Sigmoid colon (tissue), 6 donors: ENCODE measurements at regions not wholly inside any gene's neighbourhood (a gene's known extent, or its start where the extent isn't known, plus 50 kb on each side); places are given as distances from the start of the nearest gene placed in this dataset.

Experiments
- DNase-seq: peaks from one replicate; pipeline ENCODE4 v3.0.0-alpha.2; 2019
- H3K27ac ChIP-seq, 4 donors: fragments of 200-600 bp; sonication (generic); one replicate each; pipeline ENCODE4 v1.5.1; 2016 to 2019; ENCODE audit warnings: mild to moderate bottlenecking in 1 of 4
- H3K27me3 ChIP-seq, 3 donors: fragments of 200-600 bp; sonication (generic); one replicate each; pipeline ENCODE4 v1.5.1; 2019; ENCODE audit warnings: mild to moderate bottlenecking in 1 of 3
- H3K36me3 ChIP-seq, 4 donors: fragments of 200-600 bp; sonication (generic); one replicate each; pipeline ENCODE4 v1.5.1; 2016 to 2019
- H3K4me1 ChIP-seq, 4 donors: fragments of 200-600 bp; sonication (generic); one replicate each; pipeline ENCODE4 v1.5.1; 2017 to 2019
- H3K4me3 ChIP-seq, 4 donors: fragments of 200-600 bp; sonication (generic); one replicate each; pipeline ENCODE4 v1.5.1; 2017 to 2019; ENCODE audit warnings: mild to moderate bottlenecking in 2 of 4, moderate library complexity in 1 of 4
- H3K9me3 ChIP-seq, 4 donors: fragments of 200-600 bp in 3 of 4; sonication (generic) in 3 of 4; one replicate each; pipeline versions ENCODE4 v1.5.1 to v1.6.1; 2013 to 2019
- CTCF ChIP-seq, 4 experiments: fragments of 450-650 bp in 3 of 4; fragments of 200-600 bp in 1 of 4; IDR thresholded peaks; one replicate each; pipeline ENCODE4 v1.5.1; 2016 to 2019; ENCODE audit warnings: antibody characterized with exemption in 4 of 4, mild to moderate bottlenecking in 3 of 4, moderate library complexity in 2 of 4
- EP300 ChIP-seq, 4 donors: sonication (generic); formaldehyde crosslinking; IDR thresholded peaks; one replicate each; pipeline ENCODE4 v1.6.1; 2017; ENCODE audit warnings: antibody characterized with exemption in 4 of 4
- POLR2A ChIP-seq, 2 donors: fragments of 450-650 bp; IDR thresholded peaks; one replicate each; pipeline ENCODE4 v1.6.1; 2016; ENCODE audit warnings: antibody characterized with exemption in 2 of 2, mild to moderate bottlenecking in 2 of 2, moderate library complexity in 2 of 2
- POLR2AphosphoS5 ChIP-seq, 4 donors: sonication (generic); formaldehyde crosslinking; IDR thresholded peaks; one replicate each; pipeline ENCODE4 v1.6.1; 2017; ENCODE audit warnings: antibody characterized with exemption in 4 of 4
- WGBS, 2 donors: extraction: QIAGEN DNeasy Blood & Tissue Kit; methylation state at CpG; one replicate each; pipeline ENCODE4 v1.1.7; 2013; 5-methylcytosine and 5-hydroxymethylcytosine counted together
- intact Hi-C: fragments of 100-400 bp; cut with DNase I; formaldehyde crosslinking; loops from one replicate; pipeline ENCODE4 v1.15.1; 2023
- donor health status: healthy with polysubstance abuse.
- donor health status: healthy.

- 93 to 95% methylated on average over 20 of the region's 20 CpGs for WGBS, 2 donors
- intact Hi-C loops: no loop called here
- DNase-seq: no peak
- no peak overlapping the region for H3K4me3 ChIP-seq
- TF ChIP-seq POLR2AphosphoS5 (IDR thresholded peaks at IDR 0.05) (no peak), POLR2A (IDR thresholded peaks at IDR 0.05) (no peak), CTCF (IDR thresholded peaks at IDR 0.05) (no peak), EP300 (IDR thresholded peaks at IDR 0.05) (no peak)
- no peaks in the 10 kb centered on the region for H3K4me1 ChIP-seq
- no peak overlapping the region for H3K27ac ChIP-seq
- H3K36me3 ChIP-seq: no peaks in the 10 kb centered on the region
- H3K27me3 ChIP-seq: no peaks in the 10 kb centered on the region
- no peaks in the 10 kb centered on the region for H3K9me3 ChIP-seq
Observed at GRCh38 chr2:6213056-6213780, 521.0 kb downstream of the SOX11 start.

- Histone ChIP-seq H3K27ac (no peak overlapping the region), H3K4me1 (no peaks in the 10 kb centered on the region), H3K4me3 (no peak overlapping the region), H3K27me3 (no peaks in the 10 kb centered on the region), H3K9me3 (no peaks in the 10 kb centered on the region), H3K36me3 (no peaks in the 10 kb centered on the region)
- TF ChIP-seq POLR2AphosphoS5 (IDR thresholded peaks at IDR 0.05): no peak
- TF ChIP-seq CTCF (IDR thresholded peaks at IDR 0.05): no peak
- no peak for TF ChIP-seq POLR2A (IDR thresholded peaks at IDR 0.05)
- DNase-seq: no peak
- intact Hi-C loops: no loop called here
- 72 to 91% methylated on average over 6 of the region's 6 CpGs for WGBS, 2 donors
Observed at GRCh38 chr2:6214471-6214870, 522.3 kb downstream of the SOX11 start.

GRCh38 chr2:6215053-6215452 is 522.9 kb downstream of the SOX11 start:
- Histone ChIP-seq H3K27me3 (no peaks in the 10 kb centered on the region), H3K4me1 (no peaks in the 10 kb centered on the region), H3K36me3 (no peaks in the 10 kb centered on the region), H3K9me3 (no peaks in the 10 kb centered on the region), H3K4me3 (no peak overlapping the region), H3K27ac (no peak overlapping the region)
- 83 to 86% methylated on average over 2 of the region's 2 CpGs for WGBS, 2 donors
- intact Hi-C loops: no loop called here
- DNase-seq: no peak
- no peak for TF ChIP-seq POLR2A (IDR thresholded peaks at IDR 0.05)
- TF ChIP-seq POLR2AphosphoS5 (IDR thresholded peaks at IDR 0.05): no peak
- no peak for TF ChIP-seq CTCF (IDR thresholded peaks at IDR 0.05)
- no peak for TF ChIP-seq EP300 (IDR thresholded peaks at IDR 0.05)

- Histone ChIP-seq H3K36me3 (no peaks in the 10 kb centered on the region), H3K27me3 (no peaks in the 10 kb centered on the region), H3K27ac (no peak overlapping the region), H3K4me3 (no peak overlapping the region), H3K9me3 (no peaks in the 10 kb centered on the region), H3K4me1 (no peaks in the 10 kb centered on the region)
- intact Hi-C loops: no loop called here
- DNase-seq: no peak
- 83 to 94% methylated on average over 2 of the region's 2 CpGs for WGBS, 2 donors
- no peak for TF ChIP-seq POLR2A (IDR thresholded peaks at IDR 0.05)
- TF ChIP-seq CTCF (IDR thresholded peaks at IDR 0.05): no peak
- no peak for TF ChIP-seq EP300 (IDR thresholded peaks at IDR 0.05)
- no peak for TF ChIP-seq POLR2AphosphoS5 (IDR thresholded peaks at IDR 0.05)
Observed at GRCh38 chr2:6216234-6216633, 524.0 kb downstream of the SOX11 start.

- H3K9me3 ChIP-seq: no peaks in the 10 kb centered on the region
- no peak overlapping the region for H3K4me3 ChIP-seq
- H3K27me3 ChIP-seq: no peaks in the 10 kb centered on the region
- TF ChIP-seq POLR2A (IDR thresholded peaks at IDR 0.05): no peak
- no peak for TF ChIP-seq EP300 (IDR thresholded peaks at IDR 0.05)
- no peak for TF ChIP-seq POLR2AphosphoS5 (IDR thresholded peaks at IDR 0.05)
- TF ChIP-seq CTCF (IDR thresholded peaks at IDR 0.05): no peak
- no peak for DNase-seq
- intact Hi-C loops: no loop called here
- no peaks in the 10 kb centered on the region for H3K4me1 ChIP-seq
- WGBS, 2 donors: 73 to 93% methylated on average over 4 of the region's 4 CpGs
- no peaks in the 10 kb centered on the region for H3K36me3 ChIP-seq
- H3K27ac ChIP-seq: no peak overlapping the region
Observed at GRCh38 chr2:6218926-6219325, 526.7 kb downstream of the SOX11 start.
